CD4-positive, alpha-beta T cell treated with Interferon gamma for 1 hour (primary cell): ENCODE measurements at regions not wholly inside any gene's neighbourhood (a gene's known extent, or its start where the extent isn't known, plus 50 kb on each side); places are given as distances from the start of the nearest gene placed in this dataset.

Experiments
- DNase-seq: peaks from one replicate; pipeline ENCODE4 v3.0.0-alpha.2; 2020

DNA sequence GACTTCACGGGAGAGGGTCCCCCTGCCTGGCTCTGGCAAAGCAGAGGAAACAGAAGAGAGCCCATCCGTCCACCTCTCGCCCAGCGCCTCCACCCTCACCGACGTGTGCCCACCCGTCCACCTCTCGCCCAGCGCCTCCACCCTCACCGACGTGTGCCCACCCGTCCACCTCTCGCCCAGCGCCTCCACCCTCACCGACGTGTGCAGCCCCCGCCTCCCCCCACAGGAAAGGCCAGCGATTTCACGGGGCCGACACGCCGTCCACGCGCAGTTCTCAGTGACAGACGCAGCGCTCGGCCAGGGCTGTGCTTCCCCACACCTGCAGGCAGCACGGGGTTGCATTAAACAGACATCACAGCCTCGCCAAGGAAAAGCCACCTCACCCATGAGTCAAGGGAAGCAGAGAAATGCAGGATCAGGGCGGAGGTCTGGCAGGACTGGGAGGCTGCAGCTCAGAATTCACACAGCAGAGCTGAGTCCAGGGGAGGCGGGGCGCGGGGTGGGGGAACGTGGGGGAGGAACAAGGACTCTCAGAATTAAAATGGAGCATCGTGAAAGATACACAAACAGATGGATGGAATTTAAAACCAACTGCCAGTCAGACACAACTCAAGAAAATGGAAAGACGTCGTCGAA, 377.7 kb downstream of the BRD1 start:
- no peak for DNase-seq

DNA sequence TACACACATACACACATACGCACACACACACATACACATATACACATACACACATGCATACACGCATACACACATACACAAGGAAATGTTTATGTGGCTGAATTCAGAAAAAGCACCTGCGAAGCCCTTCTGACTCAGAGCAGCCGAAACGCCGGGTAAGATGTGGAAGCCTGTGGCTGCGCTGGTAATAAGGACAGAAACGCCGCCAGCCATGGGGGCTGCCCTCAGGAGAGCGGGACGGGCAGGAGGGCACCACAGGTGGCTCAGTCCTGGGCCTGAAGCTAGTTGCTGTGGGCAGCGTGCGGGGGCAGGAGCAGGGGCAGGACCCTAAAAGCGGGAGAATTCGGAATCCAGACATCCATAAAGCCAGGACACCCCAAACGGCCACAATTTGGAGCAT, 378.3 kb downstream of the BRD1 start:
- no peak for DNase-seq

DNA sequence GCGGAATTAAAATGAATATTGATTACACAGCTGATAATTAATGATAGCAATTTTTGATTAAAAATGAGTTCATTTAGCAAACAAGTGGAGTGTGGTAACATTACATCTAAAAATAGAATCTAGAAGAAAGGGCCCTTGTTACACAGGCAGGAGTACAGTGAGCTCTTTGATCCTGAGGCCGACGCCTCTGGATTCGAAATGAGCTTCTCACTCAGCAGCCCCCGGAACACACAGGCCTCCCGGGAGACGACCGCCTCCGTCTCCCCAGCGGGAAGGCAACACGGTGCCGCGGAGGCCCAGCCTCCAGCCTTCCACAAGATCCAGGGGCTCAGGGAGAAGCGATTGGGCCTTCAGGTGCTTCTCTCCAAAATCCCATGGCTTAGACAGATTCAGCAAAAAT, 379.1 kb downstream of the BRD1 start:
- no peak for DNase-seq

DNA sequence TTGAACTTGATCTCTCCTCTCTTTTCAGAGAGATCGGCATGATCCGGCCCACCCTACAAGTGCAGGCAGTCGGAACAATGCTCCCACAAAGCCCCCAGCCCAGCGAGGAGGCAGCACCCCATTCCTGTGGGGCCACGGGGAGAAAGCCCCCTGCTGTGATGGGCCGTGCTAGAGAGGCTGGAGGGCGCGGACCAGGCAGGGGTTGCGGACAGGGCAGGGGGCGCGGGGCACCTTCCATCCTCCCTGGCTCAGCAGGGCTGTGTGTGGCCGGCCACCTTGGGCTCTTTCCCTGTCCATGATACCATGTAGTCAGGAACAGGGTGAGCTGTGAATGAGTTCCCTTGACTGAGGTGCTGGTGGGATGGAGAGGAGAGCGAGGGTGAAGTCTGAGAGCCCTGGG, 379.8 kb downstream of the BRD1 start:
- no peak for DNase-seq

DNA sequence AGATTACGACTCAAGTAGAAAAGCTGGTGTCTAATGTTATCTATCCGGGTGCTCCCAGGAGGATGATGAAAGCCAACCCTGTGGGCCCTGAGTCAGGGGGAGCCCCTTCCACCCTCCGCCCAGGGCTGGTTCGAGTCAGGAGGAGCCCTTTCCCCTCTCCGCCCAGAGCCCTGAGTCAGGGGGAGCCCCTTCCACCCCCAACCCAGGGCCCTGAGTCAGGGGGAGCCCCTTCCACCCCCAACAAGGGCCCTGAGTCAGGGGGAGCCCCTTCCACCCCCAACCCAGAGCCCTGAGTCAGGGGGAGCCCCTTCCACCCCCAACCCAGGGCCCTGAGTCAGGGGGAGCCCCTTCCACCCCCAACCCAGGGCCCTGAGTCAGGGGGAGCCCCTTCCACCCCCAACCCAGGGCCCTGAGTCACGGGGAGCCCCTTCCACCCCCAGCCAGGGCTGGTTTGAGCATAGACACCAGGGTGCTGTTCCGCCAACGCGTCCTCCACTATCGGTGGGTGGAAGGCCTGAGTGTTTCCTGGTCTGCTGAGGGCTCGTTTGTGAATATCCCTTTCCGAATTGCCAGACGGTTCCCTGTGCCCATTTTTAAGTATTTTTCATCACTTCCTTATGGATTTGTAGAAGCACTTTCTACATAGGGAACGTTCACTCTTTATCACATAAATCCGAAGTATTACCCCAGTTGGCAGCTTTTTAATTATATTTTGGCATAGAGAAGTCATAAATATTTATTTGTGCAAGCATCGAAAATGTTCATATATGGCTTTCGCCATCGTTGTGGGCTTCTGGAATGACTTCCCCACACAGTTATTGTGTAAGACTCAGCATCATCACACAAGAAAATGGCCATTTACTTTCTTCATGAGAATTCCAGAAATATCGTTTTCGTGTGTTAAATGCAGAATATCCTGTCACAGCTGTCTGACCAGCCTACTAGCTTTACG, 380.6 kb downstream of the BRD1 start:
- no peak for DNase-seq

DNA sequence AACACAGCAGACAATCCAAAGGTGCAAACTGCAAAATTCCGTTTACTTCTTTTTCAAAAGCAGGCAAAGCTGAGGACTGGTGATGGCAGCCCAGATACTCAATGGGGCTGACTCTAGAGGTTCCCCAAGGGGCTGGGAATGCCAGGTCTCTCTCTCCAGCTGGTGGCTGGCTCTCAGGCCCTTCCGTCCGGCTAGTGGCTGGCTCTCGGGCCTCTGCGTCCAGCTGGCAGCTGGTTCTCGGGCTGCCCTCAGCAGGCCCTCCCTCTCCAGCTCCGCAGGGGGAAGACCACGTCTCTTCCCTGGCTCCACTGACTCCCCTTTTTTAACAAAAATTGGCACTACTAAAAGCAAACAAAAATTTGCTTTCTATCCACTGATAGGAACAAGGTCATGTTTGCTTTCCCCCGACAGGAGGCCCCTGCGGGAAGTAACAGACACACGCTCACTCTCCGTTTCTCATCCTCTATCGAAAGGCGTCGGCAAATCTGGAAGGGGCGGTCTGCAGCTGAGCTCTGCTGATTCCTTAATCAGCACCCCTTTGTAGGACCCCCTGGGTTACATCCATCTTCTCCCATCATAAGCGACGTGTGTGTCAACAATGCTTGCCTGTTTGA, 381.4 kb downstream of the BRD1 start:
- DNase-seq = no peak

DNA sequence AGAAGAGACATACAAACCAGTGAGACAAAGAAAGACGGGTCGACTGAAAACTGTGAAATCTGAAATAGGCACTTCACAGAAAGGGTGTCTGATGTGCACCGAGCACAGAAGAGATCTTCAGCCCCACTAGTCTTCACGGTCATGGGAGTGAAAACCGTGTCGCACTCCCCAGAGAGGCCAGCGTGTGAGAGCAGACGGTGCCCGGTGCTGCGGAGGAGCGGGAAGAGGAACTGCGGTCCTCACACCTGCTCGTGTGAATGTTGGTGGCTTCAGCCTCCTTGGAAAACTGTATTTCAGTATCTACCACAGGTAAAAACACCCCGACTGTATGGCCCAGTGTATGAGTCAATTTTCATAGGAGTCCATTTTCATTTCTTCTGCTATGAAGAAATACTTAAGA, 382.9 kb downstream of the BRD1 start:
- DNase-seq = no peak

DNA sequence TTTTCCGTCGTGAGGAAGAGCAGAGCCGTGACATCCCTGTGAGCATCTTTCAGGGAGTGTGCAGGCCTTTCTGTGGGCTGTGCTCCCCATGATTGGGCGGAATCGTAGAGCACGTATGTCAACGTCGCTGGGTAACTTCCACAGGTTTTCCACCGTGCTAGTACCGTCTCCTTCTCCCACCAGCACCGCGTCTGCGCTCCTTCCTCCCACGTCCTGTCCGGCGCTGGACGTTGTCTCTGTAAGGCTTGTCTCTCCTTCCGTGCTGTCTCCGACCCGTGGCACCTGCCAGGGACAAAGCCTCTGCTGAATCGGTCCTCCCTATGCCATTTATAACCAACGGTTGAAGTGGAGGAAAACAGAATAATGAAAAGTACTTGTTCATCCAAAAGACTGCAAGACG, 386.7 kb downstream of the BRD1 start:
- no peak for DNase-seq

DNA sequence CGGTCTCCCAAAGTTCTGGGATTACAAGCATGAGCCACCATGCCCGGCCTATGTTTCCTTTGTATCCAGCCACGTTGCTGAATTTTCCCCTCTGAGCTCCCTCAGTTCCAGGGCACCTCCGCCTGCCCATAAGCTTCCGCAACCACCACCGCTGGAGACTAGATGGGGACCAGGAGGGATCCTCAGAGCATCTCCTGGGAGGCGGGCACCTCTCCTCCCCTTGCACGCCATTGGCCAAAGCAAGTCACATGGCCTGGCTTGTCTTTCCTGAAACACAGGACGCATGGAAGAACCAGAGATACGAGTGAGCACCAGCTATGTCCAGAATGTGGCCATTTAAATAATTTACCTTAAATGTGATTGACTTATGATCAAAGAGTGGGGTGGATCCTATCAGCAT, 388.3 kb downstream of the BRD1 start:
- DNase-seq = no peak

DNA sequence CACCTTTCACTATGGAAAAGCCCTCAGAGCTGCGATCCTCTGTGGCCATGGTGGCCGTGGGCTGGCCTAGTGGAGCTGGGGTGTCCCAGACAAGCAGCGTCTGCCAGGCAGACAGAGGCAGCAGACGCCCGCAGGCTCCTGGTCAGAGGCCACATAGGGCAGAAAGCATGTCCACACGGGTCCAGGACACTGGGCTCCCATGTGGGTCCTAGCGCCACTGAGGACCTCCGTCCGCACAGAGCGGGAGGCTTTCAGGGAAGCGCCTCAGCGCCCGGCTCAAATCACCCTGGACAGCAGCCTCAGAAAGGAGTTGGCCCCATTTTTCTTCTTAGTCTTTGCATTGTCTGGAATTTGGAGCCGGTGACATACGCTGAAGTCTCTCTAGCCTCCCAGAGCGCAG, 389.7 kb downstream of the BRD1 start:
- no peak for DNase-seq

DNA sequence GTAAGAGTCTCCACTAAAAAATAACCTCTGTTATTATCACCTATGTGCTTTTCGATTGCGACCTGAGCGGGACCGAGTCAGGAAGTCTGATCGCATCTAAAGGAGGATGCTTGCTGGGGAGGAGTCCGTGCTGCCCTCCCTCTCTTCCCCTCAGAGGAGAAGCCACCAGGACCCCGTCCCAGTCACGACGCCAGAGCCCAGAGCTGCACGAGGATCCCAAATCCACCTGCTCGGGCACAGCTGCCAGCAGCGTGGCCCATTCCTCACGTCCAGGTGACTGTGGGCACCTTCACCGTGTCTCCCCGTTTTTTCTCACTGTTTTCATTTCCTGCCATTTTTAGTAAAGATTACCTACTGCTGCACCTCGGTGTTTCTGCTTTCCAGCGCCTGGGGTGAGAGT, 390.3 kb downstream of the BRD1 start:
- DNase-seq = no peak

DNA sequence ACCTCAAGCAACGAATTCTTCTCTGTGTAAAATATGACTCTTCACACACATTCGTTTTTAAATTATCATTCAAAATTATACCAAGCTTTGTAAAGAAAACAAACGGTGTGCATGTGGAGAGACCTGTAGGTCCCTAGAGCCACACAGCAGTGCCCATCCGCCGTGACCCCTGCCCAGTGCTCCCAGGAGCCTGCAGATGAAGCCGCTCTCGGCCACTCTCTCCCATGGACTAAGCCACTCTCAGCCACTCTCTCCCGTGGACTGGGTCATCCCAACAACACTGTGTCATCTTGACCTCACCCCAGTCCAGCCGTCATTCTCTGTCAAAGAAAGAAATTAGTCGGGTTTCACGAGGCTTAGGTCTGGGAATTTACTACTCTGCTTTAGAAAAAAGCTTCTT, 391.6 kb downstream of the BRD1 start:
- no peak for DNase-seq

DNA sequence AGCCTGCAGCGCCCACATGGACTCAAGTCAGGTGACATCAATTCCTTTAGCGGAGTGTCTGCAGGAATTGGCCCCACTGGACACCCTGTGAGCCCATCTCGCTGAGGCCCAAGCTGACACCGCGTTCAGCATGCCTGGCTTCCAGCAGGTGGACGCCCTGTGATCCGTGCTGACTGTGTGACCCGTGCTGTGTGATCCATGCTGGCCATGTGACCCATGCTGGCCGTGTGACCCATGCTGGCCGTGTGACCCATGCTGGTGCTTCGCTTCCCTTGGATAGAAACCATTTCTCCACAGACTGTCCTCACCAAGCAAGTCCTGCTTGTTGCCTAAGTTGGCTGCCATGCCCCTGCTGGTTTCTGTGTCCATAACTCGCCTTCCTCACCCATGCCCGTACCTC, 392.1 kb downstream of the BRD1 start:
- no peak for DNase-seq

DNA sequence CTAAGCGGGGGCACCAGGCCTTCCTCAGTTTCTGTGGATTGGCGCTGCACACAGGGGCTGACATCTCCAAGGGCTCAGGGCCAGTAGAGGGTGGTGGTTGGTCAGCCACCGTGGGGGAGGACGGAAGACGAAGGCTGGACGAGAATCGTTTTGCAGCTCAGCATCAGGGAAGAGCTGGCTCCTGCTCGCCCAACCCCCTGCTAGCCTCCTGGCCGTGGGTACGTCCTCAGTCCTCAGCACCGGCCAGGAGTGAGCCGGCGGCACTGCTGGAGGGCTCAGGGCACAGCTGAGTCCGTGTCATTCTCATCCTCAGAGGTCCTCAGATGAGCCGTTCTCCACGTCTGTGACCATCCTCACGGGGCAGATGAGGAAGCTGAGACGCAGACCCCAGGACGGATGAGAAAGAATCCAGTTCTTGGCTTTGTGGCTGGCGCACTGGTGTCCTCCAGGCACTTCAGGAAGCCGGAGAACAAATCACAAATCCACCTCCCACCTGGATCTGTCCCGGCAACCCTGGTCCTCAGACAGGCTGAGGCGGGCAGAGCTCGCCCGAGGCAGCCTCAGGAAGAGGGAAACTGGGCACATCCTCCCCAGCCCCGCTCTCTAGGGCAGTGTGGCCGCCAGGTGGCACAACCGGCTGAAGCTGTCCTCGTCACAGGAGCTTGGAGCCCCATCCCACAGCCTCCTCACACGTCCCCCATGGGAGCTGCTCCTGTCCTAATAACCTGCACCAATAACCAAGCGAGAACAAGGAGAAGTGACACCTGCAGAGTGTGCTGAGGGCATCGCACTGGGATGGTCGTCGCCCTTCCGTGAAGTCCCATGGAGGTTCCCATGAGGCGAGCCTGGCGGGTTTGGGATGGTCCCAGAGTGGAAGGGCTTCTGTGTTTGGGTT, 393.7 kb downstream of the BRD1 start:
- no peak for DNase-seq

DNA sequence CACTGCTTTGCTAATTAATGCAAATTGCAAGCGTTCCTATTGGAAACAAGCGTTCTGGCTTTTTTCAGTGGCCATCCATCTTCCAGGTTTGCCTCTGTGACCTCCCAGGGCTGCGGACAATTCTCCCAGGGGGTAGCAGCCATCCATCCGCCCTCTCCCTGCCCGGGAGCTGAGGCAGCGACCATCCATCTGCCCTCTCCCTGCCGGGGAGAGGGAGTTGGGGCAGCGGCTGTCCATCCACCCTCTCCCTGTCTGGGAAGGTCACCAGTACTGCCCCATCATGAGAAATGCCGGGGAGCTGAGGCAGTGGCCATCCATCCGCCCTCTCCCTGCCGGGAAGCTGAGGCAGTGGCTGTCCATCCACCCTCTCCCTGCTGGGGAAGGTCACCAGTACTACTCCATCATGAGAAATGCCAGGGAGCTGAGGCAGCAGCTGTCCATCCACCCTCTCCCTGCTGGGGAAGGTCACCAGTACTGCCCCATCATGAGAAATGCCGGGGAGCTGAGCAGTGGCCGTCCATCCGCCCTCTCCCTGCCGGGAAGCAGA, 394.7 kb downstream of the BRD1 start:
- DNase-seq = no peak

DNA sequence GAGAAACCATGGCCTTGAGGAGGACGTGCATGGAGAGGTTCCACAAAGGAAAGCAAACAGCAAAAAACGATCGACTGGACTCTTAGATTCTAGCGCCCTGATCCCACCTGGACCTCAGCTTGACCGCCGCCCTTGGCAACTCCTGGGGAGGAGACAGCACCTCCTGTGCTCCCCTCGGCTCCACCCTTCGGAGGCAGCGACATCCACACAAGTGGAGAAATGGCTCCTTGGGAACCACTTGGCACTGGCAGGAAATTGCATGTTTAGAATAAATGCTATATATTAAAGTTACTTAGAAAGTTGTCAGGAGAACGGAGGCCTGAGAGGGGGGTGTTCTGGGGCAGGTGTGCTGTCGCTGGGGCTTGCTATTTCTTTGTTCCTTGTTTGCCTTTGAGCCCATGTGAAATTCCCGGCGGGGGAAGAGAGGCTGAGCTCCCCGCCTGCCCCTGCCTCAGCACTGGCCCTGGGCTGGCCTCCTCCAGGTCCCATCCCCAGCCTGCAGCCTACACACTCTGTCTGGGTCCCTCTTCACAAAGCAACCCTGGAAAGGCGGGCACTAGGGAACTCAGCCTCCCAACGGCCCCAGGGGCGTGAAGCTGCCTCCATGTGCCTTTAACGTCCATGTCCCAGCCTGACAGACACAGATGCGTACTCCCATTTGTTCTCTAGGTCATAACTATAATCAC, 395.3 kb downstream of the BRD1 start:
- no peak for DNase-seq

DNA sequence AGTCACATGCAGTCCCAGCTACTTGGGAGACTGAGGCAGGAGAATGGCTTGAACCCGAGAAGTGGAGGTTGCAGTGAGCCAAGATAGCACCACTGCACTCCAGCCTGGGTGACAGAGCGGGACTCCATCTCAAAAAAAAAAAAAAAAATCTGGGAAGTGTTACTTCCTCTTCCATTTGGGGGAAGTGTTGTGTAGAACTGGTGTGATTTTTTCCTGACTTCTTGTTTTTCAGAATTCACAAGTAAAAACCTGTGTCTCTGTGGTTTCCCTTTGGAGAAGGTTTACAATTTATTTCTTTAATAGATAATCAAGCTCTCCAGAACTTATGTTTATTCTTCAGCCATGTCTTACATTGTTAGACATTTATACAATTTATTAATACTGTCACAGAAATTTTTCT, 396.1 kb downstream of the BRD1 start:
- no peak for DNase-seq

DNA sequence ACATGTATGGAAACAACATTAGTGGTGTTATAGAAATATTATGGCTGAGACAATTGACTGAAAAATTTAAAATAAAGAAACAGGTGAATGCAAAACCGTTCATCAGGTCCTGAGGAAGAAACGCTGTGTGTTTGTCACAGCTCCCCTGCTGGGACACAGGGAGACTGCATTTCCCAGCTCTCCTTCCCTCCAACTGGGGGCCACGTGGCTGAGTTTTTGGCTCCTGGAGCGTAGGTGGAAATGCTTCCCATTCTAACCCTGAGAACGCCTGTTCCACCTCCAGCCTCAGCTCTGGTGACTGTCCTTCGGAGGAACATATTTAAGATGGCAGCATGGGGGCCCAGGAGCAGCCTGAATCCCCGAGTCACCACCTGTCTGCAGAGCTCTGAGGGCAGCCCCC, 398.6 kb downstream of the BRD1 start:
- DNase-seq = no peak

DNA sequence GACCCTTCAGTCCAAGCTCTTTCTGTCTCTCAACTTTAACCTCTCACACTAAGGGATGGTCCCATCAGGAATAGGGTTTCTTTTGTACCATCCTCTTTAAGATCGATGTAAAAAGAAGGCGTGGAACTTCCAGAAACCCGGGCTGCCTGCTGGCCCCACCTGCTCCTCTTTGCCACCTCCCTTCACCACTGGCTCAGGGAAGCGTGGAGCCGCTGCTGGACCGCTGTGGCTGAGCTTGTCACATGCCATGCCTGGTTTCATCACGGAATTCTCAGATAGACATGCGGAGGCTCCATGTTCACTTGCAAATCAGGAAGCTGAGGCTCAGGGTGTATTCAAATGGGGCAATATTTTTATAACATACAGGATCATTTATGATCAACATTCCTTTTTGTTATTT, 399.7 kb downstream of the BRD1 start:
- DNase-seq = no peak

DNA sequence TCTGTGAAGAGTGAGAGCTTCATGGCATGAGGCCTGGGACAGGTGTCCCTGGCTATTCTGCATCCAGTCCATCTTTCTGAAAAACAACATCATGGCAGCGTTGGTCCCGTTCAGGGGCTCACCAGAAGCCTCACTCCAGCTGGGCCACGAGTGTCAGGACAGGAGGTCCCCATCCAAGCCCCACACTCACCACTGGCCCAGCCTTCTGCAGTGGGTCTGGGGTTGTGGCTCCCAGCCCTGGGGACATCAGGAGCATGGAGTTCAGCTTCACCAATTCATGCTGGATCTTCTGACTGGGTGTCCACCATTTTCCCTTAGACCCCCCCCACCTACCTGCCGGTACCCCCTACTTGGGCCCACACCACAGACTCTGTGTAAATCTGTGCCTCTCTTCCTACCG, 400.3 kb downstream of the BRD1 start:
- no peak for DNase-seq

DNA sequence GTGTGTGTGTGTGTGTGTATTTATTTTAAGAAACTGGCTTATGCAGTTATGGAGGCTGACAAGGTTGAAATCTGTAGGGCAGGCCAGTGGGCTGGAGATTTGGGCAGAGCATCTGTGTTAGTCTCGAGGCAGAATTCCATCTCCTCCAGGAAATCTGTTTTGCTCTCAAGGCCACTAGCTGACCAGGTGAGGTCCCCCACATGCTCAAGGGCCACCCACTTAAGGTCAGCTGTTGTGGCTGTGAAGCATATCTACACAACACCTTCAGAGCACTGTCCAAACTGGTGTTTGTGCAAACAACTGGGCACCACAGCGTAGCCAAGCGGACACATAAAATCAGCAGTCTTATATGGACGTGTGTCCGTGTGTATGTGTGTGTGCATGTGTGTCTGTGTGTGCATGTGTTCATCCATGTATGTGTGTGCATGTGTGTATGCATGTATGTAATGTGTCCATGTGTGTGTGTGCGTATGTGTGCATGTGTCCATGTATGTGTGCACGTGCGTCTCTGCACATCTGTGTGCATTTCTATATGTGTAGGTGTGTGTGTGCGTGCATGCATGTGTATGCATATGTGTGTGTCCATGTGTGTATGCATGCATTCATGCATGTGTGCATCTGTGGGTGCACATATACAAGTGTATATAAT, 400.9 kb downstream of the BRD1 start:
- no peak for DNase-seq

DNA sequence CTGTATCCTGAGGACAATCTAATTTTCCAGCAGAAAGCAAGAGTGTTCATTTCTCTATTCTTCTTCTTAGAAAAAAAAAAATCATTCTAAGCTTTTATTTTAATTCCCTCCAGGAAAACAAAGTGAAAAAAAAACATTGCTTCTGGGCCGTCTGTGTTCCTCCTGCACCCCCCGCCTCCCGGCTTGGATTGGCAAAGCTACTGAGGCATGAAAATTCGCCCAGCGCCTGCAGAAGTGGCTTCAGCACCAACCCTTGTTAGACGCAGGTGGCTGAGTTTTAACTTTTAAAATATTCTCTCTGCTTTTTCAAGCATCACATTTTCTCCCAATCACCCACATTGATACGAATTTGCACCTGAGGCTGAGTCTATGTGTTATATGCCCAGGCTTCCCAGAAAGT, 401.6 kb downstream of the BRD1 start:
- no peak for DNase-seq
